IPS-11a (cell line): ENCODE measurements at regions not wholly inside any gene's neighbourhood (a gene's known extent, or its start where the extent isn't known, plus 50 kb on each side); places are given as distances from the start of the nearest gene placed in this dataset.
"Not testable (repeated sequence)": the region's sequence is repeated elsewhere in the genome, so short reads cannot be mapped to it uniquely, and the experiment has no call there.

Experiments used
- H3K4me3 ChIP-seq: one replicate; pipeline ENCODE4 v1.5.1; 2013; ENCODE audit warnings: low read depth, low read length, control low read depth

- H3K4me3 ChIP-seq: not testable (repeated sequence)
These were observed 52.6 kb upstream of the KIF26B start for GRCh38 chr1:245102149-245102548.

- no peak overlapping the region for H3K4me3 ChIP-seq
These were observed 55.4 kb upstream of the KIF26B start for GRCh38 chr1:245099401-245099800.

- H3K4me3 ChIP-seq: no peak overlapping the region
These were observed 55.9 kb upstream of the KIF26B start for GRCh38 chr1:245098924-245099323.

- no peak overlapping the region for H3K4me3 ChIP-seq
These were observed 58.3 kb upstream of the KIF26B start for GRCh38 chr1:245096311-245097066.

GRCh38 chr1:245095903-245096302, 58.9 kb upstream of the KIF26B start:
- no peak overlapping the region for H3K4me3 ChIP-seq

GRCh38 chr1:245094954-245095353, 59.8 kb upstream of the KIF26B start:
- no peak overlapping the region for H3K4me3 ChIP-seq

- H3K4me3 ChIP-seq: no peak overlapping the region
These were observed 60.7 kb upstream of the KIF26B start for GRCh38 chr1:245094092-245094491.

GRCh38 chr1:245092638-245092976, 62.2 kb upstream of the KIF26B start:
- H3K4me3 ChIP-seq: no peak overlapping the region

GRCh38 chr1:245091818-245092637, 62.8 kb upstream of the KIF26B start:
- H3K4me3 ChIP-seq: no peak overlapping the region

GRCh38 chr1:245091171-245091621, 63.6 kb upstream of the KIF26B start:
- H3K4me3 ChIP-seq: no peak overlapping the region

- no peak overlapping the region for H3K4me3 ChIP-seq
These were observed 64.2 kb upstream of the KIF26B start for GRCh38 chr1:245090491-245091090.

- no peak overlapping the region for H3K4me3 ChIP-seq
These were observed 67.1 kb upstream of the KIF26B start for GRCh38 chr1:245087723-245088122.

- no peak overlapping the region for H3K4me3 ChIP-seq
These were observed 68.3 kb upstream of the KIF26B start for GRCh38 chr1:245086389-245086969.

- H3K4me3 ChIP-seq: no peak overlapping the region
These were observed 69.2 kb upstream of the KIF26B start for GRCh38 chr1:245085508-245086095.

GRCh38 chr1:245084551-245084950, 70.2 kb upstream of the KIF26B start:
- no peak overlapping the region for H3K4me3 ChIP-seq

GRCh38 chr1:245079021-245079609, 75.7 kb upstream of the KIF26B start:
- no peak overlapping the region for H3K4me3 ChIP-seq

GRCh38 chr1:245074898-245075297, 79.9 kb upstream of the KIF26B start:
- no peak overlapping the region for H3K4me3 ChIP-seq

- no peak overlapping the region for H3K4me3 ChIP-seq
These were observed 80.5 kb upstream of the KIF26B start for GRCh38 chr1:245074232-245074747.

GRCh38 chr1:245070836-245071615, 83.8 kb upstream of the KIF26B start:
- H3K4me3 ChIP-seq: no peak overlapping the region

- no peak overlapping the region for H3K4me3 ChIP-seq
These were observed 87.5 kb upstream of the KIF26B start for GRCh38 chr1:245067257-245067656.
